Activated CD8-positive, alpha-beta T cell treated with anti-CD3 and anti-CD28 coated beads for 36 hours (primary cell): ENCODE measurements at regions not wholly inside any gene's neighbourhood (a gene's known extent, or its start where the extent isn't known, plus 50 kb on each side); places are given as distances from the start of the nearest gene placed in this dataset.
"Not testable (repeated sequence)": the region's sequence is repeated elsewhere in the genome, so short reads cannot be mapped to it uniquely, and the experiment has no call there.

Experiments
- ATAC-seq: fragments of 200-7000 bp; cut with Tn5 transposase; one replicate; pipeline ENCODE4 v1.10.0; 2021; ENCODE audit warnings: mild to moderate bottlenecking, moderate library complexity
- CTCF ChIA-PET: fragments of 350-600 bp; sonication (Branson Sonifier 250); formaldehyde crosslinking; loops from one replicate; lab custom pipeline; 2021; ENCODE audit warnings: antibody characterized with exemption; lab: Charles Lee
- POLR2A ChIA-PET: fragments of 350-600 bp; sonication (Branson Sonifier 250); formaldehyde crosslinking; loops from one replicate; lab custom pipeline; 2021; ENCODE audit warnings: antibody characterized with exemption; lab: Charles Lee
- DNase-seq: peaks from one replicate; pipeline ENCODE4 v3.0.0-alpha.2; 2020
- H3K27ac Mint-ChIP-seq: one replicate; pipeline ENCODE4 v1.8.0; 2021; ENCODE audit warnings: mild to moderate bottlenecking, mixed read lengths
- H3K27me3 Mint-ChIP-seq: one replicate; pipeline ENCODE4 v1.8.0; 2021; ENCODE audit warnings: mixed read lengths
- H3K36me3 Mint-ChIP-seq: one replicate; pipeline ENCODE4 v1.8.0; 2021; ENCODE audit warnings: low read depth, mixed read lengths
- H3K4me1 Mint-ChIP-seq: one replicate; pipeline ENCODE4 v1.8.0; 2021; ENCODE audit warnings: low read depth, mixed read lengths
- H3K4me3 Mint-ChIP-seq: one replicate; pipeline ENCODE4 v1.8.0; 2021; ENCODE audit warnings: mild to moderate bottlenecking, moderate library complexity, mixed read lengths
- H3K9me3 Mint-ChIP-seq: one replicate; pipeline ENCODE4 v1.8.0; 2021; ENCODE audit warnings: mixed read lengths
- intact Hi-C: fragments of 100-400 bp; cut with micrococcal nuclease; formaldehyde crosslinking; loops from one replicate; pipeline ENCODE4 v1.10.0; 2022
- TF ChIP-seq, protein P1 (sequence below): fragments of 200-600 bp; IDR thresholded peaks from one replicate; pipeline ENCODE4 v1.8.0; 2022; ENCODE audit warnings: antibody characterized with exemption, mild to moderate bottlenecking

DNA sequence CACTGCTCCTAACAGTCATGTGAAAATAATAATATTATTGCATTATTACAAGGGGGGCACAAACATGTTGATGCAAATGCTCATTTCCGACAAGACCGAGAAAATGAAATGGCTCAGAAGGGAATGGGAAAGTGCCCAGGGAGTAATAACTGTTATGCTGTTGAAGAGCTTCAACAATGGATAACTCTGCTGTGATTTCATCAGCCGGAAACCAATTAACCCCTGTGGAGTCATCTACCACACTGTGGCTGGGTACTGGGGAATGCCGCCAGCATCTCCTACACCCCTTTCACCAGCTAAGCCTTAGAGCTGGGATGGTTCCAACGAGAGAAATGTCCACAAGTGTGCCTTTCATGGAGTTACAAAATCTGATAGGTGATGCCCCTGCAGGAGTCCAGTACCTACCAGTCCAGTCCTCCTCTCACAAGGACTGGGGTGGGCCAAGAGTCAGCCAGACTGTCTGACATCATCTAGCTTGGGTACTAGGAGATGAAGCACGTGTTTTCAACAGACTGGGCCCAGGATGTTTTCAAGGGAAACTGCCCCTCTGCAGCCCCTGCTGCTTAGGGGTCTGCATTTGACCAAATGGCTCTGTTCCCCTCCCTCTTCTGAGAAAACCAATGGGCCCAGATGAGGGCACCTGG, 509.3 kb upstream of the CCDC196 start:
- ATAC-seq: no peak
- POLR2A ChIA-PET: no interaction called here
- CTCF ChIA-PET: interaction anchor here (1.1 kb wide), 1 partner anchor 16 kb away, joined by 8 read pairs; no protein-coding TSS in a partner anchor

DNA sequence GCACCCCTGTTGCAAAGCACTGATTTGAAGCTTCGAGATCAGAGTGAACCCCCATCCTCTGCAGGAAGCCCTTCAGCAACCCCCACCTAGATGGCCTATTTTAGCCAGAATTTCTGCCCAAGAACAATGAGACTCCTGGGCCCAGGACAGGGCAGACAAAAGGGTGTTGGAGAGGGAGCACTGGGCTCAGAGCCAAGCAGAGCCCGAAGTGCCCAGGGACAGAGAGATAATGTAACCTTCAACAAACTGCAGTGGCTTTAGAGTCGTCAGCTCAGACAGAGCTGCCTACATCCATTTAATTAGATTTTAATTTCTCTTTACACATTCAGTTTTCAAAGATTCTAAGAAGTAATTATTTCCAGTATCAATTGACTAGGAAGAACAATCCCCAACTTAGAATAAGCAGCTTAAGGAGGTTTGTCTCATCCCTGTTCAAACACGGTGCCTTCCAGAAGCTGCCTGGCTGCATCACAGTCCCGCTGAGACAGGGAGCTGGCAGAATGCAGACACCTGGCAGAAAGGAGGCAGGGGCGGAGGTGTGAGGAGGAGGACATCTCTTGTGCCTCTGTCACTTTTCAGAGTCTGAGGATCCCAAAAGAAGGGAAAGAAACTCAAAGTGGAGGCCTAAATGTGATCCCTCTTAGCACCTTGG, 504.9 kb upstream of the CCDC196 start:
- TF ChIP-seq, protein P1, sequence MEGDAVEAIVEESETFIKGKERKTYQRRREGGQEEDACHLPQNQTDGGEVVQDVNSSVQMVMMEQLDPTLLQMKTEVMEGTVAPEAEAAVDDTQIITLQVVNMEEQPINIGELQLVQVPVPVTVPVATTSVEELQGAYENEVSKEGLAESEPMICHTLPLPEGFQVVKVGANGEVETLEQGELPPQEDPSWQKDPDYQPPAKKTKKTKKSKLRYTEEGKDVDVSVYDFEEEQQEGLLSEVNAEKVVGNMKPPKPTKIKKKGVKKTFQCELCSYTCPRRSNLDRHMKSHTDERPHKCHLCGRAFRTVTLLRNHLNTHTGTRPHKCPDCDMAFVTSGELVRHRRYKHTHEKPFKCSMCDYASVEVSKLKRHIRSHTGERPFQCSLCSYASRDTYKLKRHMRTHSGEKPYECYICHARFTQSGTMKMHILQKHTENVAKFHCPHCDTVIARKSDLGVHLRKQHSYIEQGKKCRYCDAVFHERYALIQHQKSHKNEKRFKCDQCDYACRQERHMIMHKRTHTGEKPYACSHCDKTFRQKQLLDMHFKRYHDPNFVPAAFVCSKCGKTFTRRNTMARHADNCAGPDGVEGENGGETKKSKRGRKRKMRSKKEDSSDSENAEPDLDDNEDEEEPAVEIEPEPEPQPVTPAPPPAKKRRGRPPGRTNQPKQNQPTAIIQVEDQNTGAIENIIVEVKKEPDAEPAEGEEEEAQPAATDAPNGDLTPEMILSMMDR: no peak
- intact Hi-C loops: no loop called here
- ATAC-seq (no peak), DNase-seq (no peak)
- Mint-ChIP-seq H3K4me3 (no peak overlapping the region), H3K27ac (no peak overlapping the region), H3K9me3 (peaks cover 8% of the 10 kb centered on the region), H3K36me3 (no peaks in the 10 kb centered on the region), H3K4me1 (no peaks in the 10 kb centered on the region), H3K27me3 (no peaks in the 10 kb centered on the region)
- ChIA-PET CTCF (no interaction called here), POLR2A (no interaction called here)

More for the DNA sequence above, 509.3 kb upstream of the CCDC196 start:
- Mint-ChIP-seq H3K27ac (no peak overlapping the region), H3K27me3 (no peaks in the 10 kb centered on the region), H3K4me3 (no peak overlapping the region), H3K4me1 (no peaks in the 10 kb centered on the region), H3K36me3 (no peaks in the 10 kb centered on the region), H3K9me3 (peaks cover 8% of the 10 kb centered on the region)
- intact Hi-C loops: no loop called here
- DNase-seq: no peak
- TF ChIP-seq, protein P1: no peak

DNA sequence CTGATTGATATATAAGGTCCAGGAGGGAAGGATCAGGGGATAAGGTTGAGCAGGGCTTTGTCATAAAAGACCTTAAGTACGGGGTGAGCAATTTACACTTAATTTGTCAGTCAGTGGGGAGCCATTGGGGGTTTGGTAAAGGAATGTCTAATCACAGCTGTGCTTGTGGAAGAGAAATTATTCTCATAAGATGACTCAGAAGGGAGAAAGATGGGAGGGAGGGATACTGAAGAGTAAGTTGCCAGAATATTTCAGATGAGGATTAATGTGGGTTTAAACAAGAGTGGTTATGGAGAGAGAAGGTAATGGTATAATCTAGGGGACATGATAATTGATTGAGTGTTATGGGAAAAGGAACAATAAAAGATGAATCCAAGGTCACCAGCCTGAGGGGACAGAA, 500.1 kb upstream of the CCDC196 start:
- H3K4me1 Mint-ChIP-seq: no peaks in the 10 kb centered on the region
- no peak for DNase-seq
- H3K27me3 Mint-ChIP-seq: no peaks in the 10 kb centered on the region
- H3K9me3 Mint-ChIP-seq: no peaks in the 10 kb centered on the region
- intact Hi-C loops: no loop called here
- ATAC-seq: no peak
- ChIA-PET CTCF (interaction anchor here (1.4 kb wide), 1 partner anchor 85 kb away, joined by 3 read pairs; no protein-coding TSS in a partner anchor), POLR2A (no interaction called here)
- no peaks in the 10 kb centered on the region for H3K36me3 Mint-ChIP-seq
- H3K4me3 Mint-ChIP-seq: no peak overlapping the region
- TF ChIP-seq, protein P1: no peak
- H3K27ac Mint-ChIP-seq: no peak overlapping the region

DNA sequence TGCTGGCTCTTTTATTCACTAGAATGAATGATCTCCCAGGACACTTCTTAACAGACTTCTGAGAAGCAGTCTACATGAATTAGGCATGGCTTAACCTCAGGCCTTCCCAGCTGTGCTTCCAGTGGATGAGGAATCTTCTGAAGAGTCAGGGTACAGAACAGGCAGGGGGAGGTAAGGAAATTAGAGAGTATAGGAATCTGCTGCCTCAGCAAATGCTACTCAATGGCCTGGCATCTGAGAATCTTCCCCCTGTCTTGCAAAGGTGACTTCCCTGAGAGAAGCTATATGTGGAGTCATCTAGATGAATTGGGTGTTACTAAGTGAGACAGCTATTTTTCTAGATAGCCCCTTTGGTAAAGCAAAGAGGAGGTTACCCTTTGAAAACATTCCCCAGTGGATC, 496.2 kb upstream of the CCDC196 start:
- intact Hi-C loops: no loop called here
- ChIA-PET CTCF (interaction anchor here (1.2 kb wide), 1 partner anchor 827 kb away, joined by 3 read pairs; no protein-coding TSS in a partner anchor), POLR2A (no interaction called here)
- DNase-seq: no peak
- no peak for ATAC-seq
- Mint-ChIP-seq H3K9me3 (no peaks in the 10 kb centered on the region), H3K4me1 (peaks cover 18% of the 10 kb centered on the region), H3K27me3 (no peaks in the 10 kb centered on the region), H3K27ac (no peak overlapping the region), H3K36me3 (no peaks in the 10 kb centered on the region), H3K4me3 (no peak overlapping the region)
- TF ChIP-seq, protein P1: no peak

DNA sequence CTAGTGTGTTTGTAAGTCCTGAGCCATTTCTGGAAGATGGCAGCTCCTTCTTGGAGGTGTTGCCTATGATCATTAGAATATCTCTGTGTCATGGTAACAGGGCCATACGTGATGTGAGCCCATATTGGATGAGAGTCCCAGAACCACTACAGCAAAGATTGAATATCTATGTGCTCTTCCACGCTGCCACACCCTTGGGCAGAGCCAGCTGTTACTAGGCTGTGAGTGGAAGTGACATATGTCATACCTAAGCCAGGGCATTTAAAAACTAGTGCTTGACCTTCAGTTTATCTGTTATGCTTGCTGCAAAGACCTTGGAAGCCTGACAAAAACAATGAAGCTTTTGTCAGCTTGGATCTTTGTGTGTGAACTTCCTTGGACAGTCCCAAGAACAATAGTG, 495.1 kb upstream of the CCDC196 start:
- H3K27ac Mint-ChIP-seq: no peak overlapping the region
- POLR2A ChIA-PET: no interaction called here

DNA sequence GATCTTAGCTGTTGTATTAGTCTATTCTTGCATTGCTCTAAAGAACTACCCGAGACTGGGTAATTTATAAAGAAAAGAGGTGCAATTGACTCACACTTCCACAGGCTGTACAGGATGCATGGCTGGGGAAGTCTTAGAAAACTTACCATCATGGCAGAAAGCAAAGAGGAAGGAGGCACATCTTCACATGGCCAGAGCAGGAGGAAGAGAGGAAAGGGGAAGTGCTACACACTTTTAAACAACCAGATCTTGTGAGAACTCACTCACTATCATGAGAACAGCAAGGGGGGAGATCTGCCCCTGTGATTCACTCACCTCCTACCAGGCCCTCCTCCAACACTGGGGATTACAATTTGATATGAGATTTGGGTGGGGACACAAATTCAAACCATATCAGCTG, 494.2 kb upstream of the CCDC196 start:
- ATAC-seq, intact Hi-C loops, POLR2A ChIA-PET, H3K27me3 Mint-ChIP-seq, H3K27ac Mint-ChIP-seq, H3K4me3 Mint-ChIP-seq, H3K9me3 Mint-ChIP-seq, DNase-seq, H3K36me3 Mint-ChIP-seq: not testable (repeated sequence)
- CTCF ChIA-PET: interaction anchor here (1.0 to 1.9 kb wide), 3 partner anchors 11 to 31 kb away, joined by 3 to 8 read pairs (median 3); no protein-coding TSS in a partner anchor
- H3K4me1 Mint-ChIP-seq: peaks cover 18% of the 10 kb centered on the region

More for the DNA sequence above, 495.1 kb upstream of the CCDC196 start:
- Mint-ChIP-seq H3K36me3 (no peaks in the 10 kb centered on the region), H3K4me1 (peaks cover 18% of the 10 kb centered on the region), H3K27me3 (no peaks in the 10 kb centered on the region), H3K9me3 (no peaks in the 10 kb centered on the region), H3K4me3 (no peak overlapping the region)
- TF ChIP-seq, protein P1: no peak
- DNase-seq: no peak
- no peak for ATAC-seq
- intact Hi-C loops: no loop called here
- CTCF ChIA-PET: interaction anchor here (0.9 to 1.9 kb wide), 5 partner anchors 12 to 828 kb away, joined by 3 to 8 read pairs (median 3); no protein-coding TSS in a partner anchor
